GM11168 (cell line): ENCODE measurements at regions not wholly inside any gene's neighbourhood (a gene's known extent, or its start where the extent isn't known, plus 50 kb on each side); places are given as distances from the start of the nearest gene placed in this dataset.

Source experiments
- in situ Hi-C: fragments of 300-500 bp; cut with MboI; formaldehyde crosslinking; loops from one replicate; pipeline ENCODE4 v1.12.0; 2022; ENCODE audit warnings: low sequenced_read_pairs; ENCODE audit not compliant: unreplicated experiment

- in situ Hi-C loops, result no loop called here
Measured at GRCh38 chr3:176820764-176821163, 376.5 kb downstream of the TBL1XR1 start.

DNA sequence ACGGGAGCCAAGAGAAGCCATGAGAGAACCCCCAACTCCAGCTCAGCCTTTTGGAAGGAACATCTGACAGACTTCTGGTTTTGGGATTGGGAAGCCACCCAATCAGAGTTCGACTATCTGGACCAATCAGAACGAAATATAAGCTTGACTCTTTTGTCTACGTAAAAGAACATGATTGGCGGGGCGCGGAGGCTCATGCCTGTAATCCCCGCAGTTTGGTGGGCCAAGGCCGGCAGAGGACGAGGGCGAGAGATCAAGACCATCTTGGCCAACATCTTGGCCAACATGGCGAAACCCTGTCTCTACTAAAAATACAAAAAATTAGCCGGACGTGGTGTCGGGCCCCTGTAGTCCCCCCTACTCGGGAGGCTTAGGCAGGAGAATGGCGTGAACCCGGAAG lies 380.3 kb downstream of the TBL1XR1 start:
- in situ Hi-C loops, result no loop called here

DNA sequence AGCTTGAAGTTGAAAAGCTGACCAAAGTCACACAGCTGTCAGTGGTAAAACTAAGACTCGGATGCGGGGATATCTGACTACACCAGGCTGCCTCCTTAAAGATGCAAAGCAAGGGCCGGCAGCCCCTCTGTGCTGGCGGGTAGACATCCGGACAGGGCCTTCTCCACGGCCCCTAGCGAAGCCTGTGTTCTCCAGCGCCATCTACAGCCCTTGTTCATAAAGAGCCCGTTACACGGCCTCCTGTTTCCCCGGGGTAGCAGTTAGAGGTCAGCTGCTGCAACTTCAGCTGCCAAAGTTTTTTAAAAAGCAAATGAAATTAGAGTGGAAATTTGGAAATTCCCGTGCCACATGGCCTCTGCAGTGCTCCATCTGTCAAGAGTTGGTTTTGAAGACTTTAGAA lies 383.0 kb downstream of the TBL1XR1 start:
- in situ Hi-C loops, result no loop called here

GRCh38 chr3:176807938-176808337 lies 389.3 kb downstream of the TBL1XR1 start:
- in situ Hi-C loops, result no loop called here

GRCh38 chr3:176799675-176800074 lies 397.6 kb downstream of the TBL1XR1 start:
- in situ Hi-C loops, result no loop called here

DNA sequence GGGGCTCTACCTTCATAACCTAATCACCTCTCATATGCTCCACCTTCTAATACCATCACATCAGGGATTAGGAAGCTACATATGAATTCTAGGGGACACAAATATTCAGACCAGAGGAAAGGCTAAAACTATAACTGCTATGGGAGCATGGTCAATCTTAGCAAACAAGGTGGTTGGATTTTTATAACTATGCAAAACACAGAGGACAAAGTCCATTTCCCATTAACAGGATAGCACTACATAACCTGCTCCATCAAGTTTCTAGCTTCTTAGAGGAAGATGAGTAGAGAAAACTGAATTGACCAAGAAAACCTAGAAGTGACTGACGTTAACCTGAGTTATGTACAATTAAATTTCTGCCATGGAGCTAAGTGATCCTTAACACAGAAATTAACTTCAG lies 398.6 kb downstream of the TBL1XR1 start:
- in situ Hi-C loops, result no loop called here

DNA sequence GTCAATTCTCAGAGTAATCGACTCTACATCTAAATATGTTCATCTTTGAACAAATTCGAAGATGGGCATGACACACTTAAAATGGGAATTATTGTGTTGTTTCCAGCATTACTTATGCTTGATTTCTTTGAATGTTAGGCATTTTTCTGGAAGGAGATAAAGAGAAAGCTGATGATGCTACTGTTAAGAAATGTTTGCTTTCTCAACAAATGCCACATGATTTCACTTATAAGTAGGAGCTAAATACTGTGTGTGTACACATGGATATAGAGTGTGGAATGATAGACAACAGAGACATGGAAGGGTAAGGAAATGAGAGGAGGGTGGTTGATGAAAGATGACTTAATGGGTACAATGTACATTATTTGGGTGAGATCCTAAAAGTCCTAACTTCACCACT lies 400.9 kb downstream of the TBL1XR1 start:
- in situ Hi-C loops, result no loop called here

- in situ Hi-C loops, result no loop called here
Measured at GRCh38 chr3:176795891-176796290, 401.4 kb downstream of the TBL1XR1 start.

GRCh38 chr3:176794406-176794805 lies 402.9 kb downstream of the TBL1XR1 start:
- in situ Hi-C loops, result no loop called here

- in situ Hi-C loops, result no loop called here
Measured at GRCh38 chr3:176789947-176790346, 407.3 kb downstream of the TBL1XR1 start.

DNA sequence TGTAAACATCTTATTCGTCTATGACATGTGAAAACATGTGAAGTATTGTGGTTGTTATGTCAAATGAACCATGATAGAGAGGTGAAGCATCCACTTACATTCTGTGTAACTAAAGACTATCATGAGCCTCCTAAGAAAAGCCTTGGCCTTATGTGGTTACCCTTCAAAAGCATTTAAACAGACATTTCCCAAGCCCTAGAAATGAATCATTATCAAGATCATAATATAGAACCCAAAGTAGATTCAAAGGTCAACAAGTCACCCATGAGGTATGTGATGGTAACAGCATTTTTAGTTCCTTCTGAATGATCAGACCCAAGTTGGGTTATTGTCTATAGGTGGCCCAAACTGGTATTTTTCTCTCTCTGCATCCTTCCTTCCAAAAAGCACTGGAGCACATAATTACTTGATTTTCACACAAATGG lies 408.0 kb downstream of the TBL1XR1 start:
- in situ Hi-C loops, result no loop called here

GRCh38 chr3:176787506-176787905 lies 409.8 kb downstream of the TBL1XR1 start:
- in situ Hi-C loops, result no loop called here

DNA sequence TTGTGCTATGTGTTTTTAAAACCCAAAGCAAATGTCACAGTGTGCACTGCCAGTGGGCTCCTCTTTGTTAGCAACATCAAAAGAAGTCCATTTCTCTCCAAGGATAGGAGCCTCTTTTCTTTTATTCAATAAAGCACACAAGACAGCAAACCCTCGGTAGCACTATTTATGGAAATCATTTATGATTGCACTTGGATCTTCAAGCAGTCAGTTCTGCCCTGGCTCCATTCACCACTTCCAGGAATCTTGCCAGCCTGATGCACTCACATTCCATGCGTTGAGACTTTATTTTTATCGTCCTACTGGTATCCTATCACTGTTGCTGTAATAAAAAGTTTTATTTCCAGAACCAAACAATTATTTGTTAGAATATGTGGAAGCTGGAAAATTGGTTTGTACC lies 412.1 kb downstream of the TBL1XR1 start:
- in situ Hi-C loops, result no loop called here

DNA sequence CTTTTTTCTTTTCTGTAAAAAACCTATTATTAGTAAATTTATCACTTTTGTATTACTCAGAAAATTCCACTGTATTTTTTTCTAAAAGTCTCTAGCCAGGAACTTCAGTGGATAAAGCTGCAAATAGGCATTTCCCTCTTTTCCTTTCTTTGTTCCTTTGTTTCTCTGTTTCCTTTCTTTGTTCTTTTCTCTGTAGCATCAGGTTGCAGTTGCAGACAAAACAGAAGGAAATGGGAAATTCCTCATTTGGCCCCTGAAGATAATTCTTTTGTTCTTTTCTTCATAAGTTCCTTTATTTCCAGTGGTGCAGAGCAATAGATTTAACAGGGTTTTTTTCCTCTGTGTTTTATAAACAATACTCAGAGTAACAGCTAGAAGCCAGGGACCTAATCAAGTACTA lies 416.5 kb downstream of the TBL1XR1 start:
- in situ Hi-C loops, result no loop called here

DNA sequence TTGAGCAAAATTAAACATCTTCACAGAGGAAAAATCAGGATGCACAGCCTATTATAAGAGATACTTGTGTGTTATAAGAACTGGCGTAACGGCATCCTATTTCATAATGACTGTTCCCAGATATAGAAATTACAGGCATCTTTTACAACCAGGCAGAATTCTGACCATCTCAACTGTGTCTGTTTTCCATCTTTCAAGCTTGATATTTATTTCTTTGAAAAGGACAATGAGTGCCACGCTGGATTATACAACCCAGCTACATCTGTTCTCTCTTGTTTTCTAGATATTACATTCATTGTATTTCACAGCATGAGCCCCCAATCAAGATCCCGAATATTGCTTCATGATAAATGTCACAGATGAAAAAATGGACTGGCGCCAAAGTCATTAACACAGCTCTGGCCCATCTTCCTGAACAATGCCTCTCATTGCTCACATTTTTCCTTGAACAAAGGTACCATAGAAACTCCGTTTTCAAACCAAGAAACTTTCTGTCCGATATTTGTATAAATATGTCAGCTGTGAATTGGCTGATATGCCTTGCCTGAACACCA lies 420.6 kb downstream of the TBL1XR1 start:
- in situ Hi-C loops, result no loop called here

DNA sequence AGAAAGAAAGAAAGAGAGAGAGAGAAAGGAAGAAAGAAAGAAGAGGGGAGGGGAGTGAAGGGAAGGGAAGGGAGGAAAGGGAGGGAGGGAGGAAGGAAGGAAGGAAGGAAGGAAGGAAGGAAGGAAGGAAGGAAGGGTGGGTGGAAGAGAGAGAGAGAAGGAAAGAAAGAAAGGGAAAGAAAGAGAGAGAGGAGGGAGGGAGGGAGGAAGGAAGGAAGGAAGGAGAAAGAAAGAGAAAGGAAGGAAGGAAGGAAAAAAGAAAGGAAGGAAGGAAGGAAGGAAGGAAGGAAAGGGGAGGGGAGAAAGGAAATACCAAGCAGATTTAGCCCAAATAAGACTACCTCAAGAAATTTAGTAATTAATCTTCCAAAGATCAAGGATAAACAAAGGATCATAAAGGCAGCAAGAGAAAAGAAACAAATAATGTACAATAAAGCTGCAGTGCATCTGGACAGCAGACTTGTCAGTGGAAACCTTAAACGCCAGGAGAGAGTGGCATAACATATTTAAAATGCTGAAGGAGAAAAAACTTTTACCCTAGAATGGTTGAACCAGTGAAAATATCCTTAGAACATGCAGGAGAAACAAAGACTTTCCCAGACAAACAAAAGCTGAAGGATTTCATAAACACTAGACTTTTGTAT lies 427.6 kb downstream of the TBL1XR1 start:
- in situ Hi-C loops, result no loop called here

GRCh38 chr3:176767385-176767784 lies 429.9 kb downstream of the TBL1XR1 start:
- in situ Hi-C loops, result no loop called here

DNA sequence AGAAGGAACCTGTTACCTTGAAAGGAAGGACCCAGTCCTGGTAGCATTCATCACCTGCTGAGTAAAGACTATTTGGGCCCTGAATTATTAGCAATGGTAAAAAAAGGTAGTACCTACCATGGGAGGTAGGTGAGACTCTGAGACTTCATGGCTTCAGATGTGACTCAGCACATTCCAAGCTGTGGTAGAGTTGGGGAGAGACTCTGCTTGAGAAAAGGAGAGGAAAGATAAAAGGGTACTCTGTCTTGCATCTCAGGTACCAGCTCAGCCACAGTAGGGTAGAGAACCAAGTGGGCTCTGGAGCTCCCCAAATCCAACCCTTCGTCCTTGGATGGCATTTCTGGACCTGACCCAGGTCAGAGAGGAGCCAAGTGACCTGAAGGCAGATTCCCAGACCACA lies 430.4 kb downstream of the TBL1XR1 start:
- in situ Hi-C loops, result no loop called here

GRCh38 chr3:176765382-176765900 lies 431.8 kb downstream of the TBL1XR1 start:
- in situ Hi-C loops, result no loop called here

- in situ Hi-C loops, result no loop called here
Measured at GRCh38 chr3:176759815-176760506, 437.3 kb downstream of the TBL1XR1 start.

DNA sequence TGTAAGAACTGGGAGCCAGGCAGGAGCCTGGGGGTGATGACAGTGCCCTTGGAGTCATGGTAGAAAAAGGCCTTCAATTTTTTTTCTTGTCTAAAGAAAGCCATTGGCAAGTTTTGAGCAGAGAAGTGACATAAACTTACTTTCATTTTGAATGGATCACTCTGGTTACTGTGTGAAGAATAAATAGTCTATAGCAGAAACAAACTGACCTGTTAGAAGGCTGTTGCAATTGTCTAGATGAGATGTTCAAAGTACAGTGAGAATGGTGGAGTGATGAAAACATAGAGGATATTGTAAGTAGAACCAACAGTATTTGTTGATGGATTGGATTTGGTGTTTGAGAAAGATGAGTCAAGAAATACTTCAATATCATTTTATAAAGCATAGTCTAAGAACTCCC lies 439.9 kb downstream of the TBL1XR1 start:
- in situ Hi-C loops, result no loop called here

DNA sequence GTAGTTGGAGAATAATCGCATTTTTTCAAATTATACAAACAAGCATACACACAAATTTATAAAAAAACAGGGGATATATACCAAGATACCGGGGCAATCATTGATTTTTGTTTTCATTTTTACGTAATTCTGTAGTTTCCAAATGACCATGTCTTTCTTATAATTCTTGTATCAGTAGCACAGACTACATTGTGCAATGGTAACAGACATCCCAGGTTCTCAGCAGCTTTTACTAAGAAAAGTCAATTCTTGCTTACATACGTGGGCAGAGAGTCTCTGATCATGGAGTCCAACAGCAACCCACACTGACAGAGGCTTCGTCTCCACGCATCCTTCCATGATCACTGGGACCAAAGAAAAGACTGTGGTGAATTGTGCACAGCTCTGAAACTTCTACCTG lies 441.3 kb downstream of the TBL1XR1 start:
- in situ Hi-C loops, result no loop called here
